ENCODE measurements at regions not wholly inside any gene's neighbourhood (a gene's known extent, or its start where the extent isn't known, plus 50 kb on each side); places are given as distances from the start of the nearest gene placed in this dataset.

DNA sequence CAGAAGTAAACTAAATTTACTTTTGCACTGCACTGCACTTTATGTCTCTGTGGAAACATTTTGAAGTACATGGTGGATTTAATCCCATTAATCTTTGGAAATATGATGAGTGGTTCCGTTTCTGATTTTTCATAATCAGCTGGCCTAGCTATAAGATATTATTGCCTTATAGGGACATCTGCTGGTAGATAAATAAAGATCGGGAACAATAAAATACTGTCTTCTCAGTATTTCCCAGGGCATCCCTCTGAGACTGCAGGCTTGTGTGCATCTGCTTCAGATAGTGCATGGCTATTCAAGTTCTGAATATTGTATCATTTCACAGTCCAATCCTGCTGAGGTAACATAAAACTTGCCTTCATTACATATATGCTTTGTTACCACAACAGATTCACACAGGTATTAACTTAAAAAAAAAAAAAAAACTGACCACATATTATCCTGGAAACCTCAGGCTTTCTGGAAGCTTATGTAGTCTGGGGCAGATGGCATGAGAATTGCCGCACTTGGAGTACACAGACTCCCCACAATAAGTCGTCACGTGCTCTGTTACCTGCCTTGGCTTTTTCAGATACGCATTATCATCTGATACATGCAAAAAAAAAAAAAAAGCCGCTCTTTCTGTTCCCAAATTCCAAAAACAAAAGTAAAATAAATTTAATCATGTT, 330.8 kb upstream of the AGTR1 start:
- WGBS, 3 donors = 63 to 66% (median 66%) methylated on average over 7 of the region's 7 CpGs
- ATAC-seq = no peak

DNA sequence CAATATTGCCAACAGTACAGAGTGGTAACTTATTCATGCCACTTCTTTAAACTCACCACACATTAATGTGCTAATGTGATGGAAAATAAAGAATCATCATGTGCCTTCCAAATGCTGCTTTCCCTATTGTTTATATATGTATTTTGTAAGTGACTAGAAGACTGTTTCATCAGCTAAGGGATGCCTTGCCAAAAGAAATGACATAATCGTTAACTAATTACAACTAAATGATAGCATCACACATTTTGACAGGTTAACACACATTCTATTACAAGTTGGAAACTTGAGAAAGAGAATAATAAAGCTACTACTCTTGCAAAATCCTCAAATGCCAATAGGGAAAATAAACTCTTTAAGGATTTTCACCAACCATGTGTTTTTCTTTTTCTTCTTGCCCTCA, 329.9 kb upstream of the AGTR1 start:
- 68 to 74% (median 71%) methylated on average over 1 of the region's 1 CpG for WGBS, 3 donors
- Histone ChIP-seq H3K27ac (no peak overlapping the region), H3K4me1 (no peaks in the 10 kb centered on the region), H3K36me3 (ENCODE audit: insufficient read depth in 1 of 2, low read depth in 1 of 2) (no peaks in the 10 kb centered on the region), H3K27me3 (ENCODE audit: insufficient read depth in 3 of 3, low read length in 2 of 3) (no peaks in the 10 kb centered on the region), H3K9me3 (no peaks in the 10 kb centered on the region), H3K4me3 (no peak overlapping the region)
- TF ChIP-seq, protein P1, sequence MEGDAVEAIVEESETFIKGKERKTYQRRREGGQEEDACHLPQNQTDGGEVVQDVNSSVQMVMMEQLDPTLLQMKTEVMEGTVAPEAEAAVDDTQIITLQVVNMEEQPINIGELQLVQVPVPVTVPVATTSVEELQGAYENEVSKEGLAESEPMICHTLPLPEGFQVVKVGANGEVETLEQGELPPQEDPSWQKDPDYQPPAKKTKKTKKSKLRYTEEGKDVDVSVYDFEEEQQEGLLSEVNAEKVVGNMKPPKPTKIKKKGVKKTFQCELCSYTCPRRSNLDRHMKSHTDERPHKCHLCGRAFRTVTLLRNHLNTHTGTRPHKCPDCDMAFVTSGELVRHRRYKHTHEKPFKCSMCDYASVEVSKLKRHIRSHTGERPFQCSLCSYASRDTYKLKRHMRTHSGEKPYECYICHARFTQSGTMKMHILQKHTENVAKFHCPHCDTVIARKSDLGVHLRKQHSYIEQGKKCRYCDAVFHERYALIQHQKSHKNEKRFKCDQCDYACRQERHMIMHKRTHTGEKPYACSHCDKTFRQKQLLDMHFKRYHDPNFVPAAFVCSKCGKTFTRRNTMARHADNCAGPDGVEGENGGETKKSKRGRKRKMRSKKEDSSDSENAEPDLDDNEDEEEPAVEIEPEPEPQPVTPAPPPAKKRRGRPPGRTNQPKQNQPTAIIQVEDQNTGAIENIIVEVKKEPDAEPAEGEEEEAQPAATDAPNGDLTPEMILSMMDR (IDR thresholded peaks at IDR 0.05) = no peak
- intact Hi-C loops (cut with DNase I) = no loop called here
- DNase-seq (no peak), ATAC-seq (no peak)

More for the DNA sequence above, 330.8 kb upstream of the AGTR1 start:
- intact Hi-C loops (cut with DNase I) = no loop called here
- TF ChIP-seq, protein P1 (IDR thresholded peaks at IDR 0.05) = no peak
- H3K27me3 ChIP-seq (ENCODE audit: insufficient read depth in 3 of 3, low read length in 2 of 3) = no peaks in the 10 kb centered on the region
- no peaks in the 10 kb centered on the region for H3K9me3 ChIP-seq
- no peaks in the 10 kb centered on the region for H3K4me1 ChIP-seq
- no peak for DNase-seq
- no peak overlapping the region for H3K27ac ChIP-seq
- H3K36me3 ChIP-seq (ENCODE audit: insufficient read depth in 1 of 2, low read depth in 1 of 2) = no peaks in the 10 kb centered on the region
- H3K4me3 ChIP-seq = no peak overlapping the region

GRCh38 chr3:148369381-148369780, 328.3 kb upstream of the AGTR1 start:
- Histone ChIP-seq H3K27me3 (ENCODE audit: insufficient read depth in 3 of 3, low read length in 2 of 3) (no peaks in the 10 kb centered on the region), H3K4me3 (no peak overlapping the region), H3K27ac (no peak overlapping the region), H3K36me3 (ENCODE audit: insufficient read depth in 1 of 2, low read depth in 1 of 2) (no peaks in the 10 kb centered on the region), H3K4me1 (no peaks in the 10 kb centered on the region), H3K9me3 (no peaks in the 10 kb centered on the region)
- DNase-seq = no peak
- intact Hi-C loops (cut with DNase I) = no loop called here
- TF ChIP-seq, protein P1 (IDR thresholded peaks at IDR 0.05) = no peak
- ATAC-seq = no peak
- WGBS, 3 donors = 71 to 78% (median 75%) methylated on average over 2 of the region's 2 CpGs

DNA sequence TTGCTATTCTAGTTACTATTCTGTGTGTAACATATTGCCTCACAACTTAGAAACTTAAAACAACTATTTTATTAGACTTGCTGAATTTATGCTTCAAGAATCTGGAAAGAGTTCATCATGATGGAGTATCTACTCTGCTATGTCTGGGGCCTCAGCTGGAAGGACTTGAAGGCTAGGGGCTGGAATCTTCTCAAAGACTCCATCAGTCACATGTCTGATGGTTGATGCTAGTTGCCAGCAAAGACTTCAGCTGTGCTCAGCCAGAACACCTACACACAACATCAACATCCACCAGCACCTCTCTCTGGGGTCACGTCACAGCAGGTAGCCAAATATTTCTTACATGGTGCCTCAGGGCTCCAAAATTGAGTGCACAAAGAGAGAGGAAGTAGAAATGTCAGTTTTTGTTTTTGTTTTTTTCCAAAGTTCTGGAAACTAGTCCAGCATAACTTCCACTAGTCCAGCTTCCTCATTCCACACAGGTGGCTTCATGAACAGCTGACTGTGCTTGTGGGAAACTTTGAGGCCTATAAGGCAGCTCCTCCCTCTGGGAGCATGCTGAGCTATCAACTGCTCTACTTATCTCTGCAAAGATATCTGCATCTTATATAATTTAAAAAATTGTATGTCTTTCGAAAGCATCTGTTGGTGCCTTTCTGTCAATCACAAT, 325.4 kb upstream of the AGTR1 start:
- TF ChIP-seq, protein P1 (IDR thresholded peaks at IDR 0.05) = no peak
- H3K27me3 ChIP-seq (ENCODE audit: insufficient read depth in 3 of 3, low read length in 2 of 3) = no peaks in the 10 kb centered on the region
- H3K4me1 ChIP-seq = no peaks in the 10 kb centered on the region
- intact Hi-C loops (cut with DNase I) = no loop called here
- 89 to 96% (median 91%) methylated on average over 2 of the region's 2 CpGs for WGBS, 3 donors
- ATAC-seq = no peak
- DNase-seq = no peak
- H3K36me3 ChIP-seq (ENCODE audit: insufficient read depth in 1 of 2, low read depth in 1 of 2) = no peaks in the 10 kb centered on the region
- no peaks in the 10 kb centered on the region for H3K9me3 ChIP-seq
- no peak overlapping the region for H3K4me3 ChIP-seq
- no peak overlapping the region for H3K27ac ChIP-seq
